ENCODE measurements at regions not wholly inside any gene's neighbourhood (a gene's known extent, or its start where the extent isn't known, plus 50 kb on each side); places are given as distances from the start of the nearest gene placed in this dataset.
A peak's percentile ranks its signal among the peaks of the same experiment; 100 is the strongest.

DNA sequence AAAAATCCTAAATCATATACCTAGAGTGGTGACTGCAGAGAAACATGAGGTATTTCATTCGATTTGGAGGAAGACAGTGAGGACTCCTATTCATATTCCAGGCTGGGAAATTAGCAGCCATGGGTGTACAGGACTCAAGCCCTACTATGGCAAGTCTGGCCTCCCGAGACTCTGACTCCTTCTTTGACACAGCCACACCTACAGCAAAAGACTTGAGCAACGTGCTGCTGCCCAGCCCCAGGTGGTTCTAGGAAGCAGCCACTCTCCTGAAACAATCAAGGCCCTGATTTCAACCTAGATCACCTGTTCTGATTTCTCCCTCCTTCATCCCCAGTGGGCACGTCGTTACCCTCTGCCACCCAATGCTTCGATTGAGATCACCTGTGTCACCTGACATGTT is 84.0 kb upstream of the ATP11B start:
- DNase-seq (ENCODE audit: low read depth in 1 of 2, low spot score in 1 of 2): no peak

DNA sequence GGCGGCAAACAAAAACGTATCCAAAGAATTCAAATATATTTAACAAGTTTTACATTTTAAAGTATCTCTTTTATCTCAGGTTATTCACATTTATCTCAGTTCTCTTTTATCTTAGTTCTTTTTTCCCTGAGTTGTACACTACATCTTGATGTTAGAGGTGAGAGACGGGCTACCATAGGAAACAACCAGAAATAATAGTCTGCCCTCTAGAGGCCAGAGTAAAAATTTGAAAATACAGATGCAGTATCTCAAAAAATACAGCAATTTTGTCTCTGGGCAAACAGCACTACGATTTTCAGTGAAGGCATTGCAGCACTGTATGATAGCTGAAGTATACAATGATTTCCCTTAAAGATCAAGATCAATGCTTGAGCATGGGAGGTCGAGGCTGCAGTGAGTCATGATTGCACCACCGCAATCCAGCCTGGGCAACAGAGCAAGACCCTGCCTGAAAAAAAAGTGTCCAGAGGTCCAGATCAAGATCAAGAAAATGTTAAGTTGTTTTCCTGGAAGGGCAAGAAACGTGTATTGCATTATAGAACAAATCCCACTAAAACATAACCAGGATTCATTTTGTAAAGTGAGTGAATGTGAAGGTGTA is 82.6 kb upstream of the ATP11B start:
- DNase-seq (ENCODE audit: low read depth in 1 of 2, low spot score in 1 of 2): no peak

DNA sequence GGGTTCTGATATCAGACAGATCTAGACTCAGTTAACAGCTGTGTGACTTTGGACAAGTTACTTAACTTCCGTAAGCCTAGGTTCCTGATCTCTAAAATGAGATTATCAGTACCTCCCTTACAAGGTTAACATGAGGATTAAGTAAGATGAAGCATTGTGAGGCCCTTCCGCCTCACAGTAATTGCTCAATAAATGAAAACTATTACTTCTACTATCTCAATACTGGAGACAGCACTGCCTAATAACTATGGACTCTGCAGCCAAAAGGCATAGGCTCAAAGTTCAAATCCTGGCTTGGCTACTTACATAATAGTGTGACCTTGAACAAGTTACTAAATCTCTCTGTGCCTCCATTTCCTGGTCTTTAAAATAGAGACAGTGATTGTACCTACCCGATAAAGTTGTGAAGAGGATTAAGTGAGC is 82.0 kb upstream of the ATP11B start:
- no peak for DNase-seq (ENCODE audit: low read depth in 1 of 2, low spot score in 1 of 2)

GRCh38 chr3:182711853-182712252 is 81.5 kb upstream of the ATP11B start:
- DNase-seq (ENCODE audit: low read depth in 1 of 2, low spot score in 1 of 2): no peak

GRCh38 chr3:182713111-182713510 is 80.2 kb upstream of the ATP11B start:
- no peak for DNase-seq (ENCODE audit: low read depth in 1 of 2, low spot score in 1 of 2)

DNA sequence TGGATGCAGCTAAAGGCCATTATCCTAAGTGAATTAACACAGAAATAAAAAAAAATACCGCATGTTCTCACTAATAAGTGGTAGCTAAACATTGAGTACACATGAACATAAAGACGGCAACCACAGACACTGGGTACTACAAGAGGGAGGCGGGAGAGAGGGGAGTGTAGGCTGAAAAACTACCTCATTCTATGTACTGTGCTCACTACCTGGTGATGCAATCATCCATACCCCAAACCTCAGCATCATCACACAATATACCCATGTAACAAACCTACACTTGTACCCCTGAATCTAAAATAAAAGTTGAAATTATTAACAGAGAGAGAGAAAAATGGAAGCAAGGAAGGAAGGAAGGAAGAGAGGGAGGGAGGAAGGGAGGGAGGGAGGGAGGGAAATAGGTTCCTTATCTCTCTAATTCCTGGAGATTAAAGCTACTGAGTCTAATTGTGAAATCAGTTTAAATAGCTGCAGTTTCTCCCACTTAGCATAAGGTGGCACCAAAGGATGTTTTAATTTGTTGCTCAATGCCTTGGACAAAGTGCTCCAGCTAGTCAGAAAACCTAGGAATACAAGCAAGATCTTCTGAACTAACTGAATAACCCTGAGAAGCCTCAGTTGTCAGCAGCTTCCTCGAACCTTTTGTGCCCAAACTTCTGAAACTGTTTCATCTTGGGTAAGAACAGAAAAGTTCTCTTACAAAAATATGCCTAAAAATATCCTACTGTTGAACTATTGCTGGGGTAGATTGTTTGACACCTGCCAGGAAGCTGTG is 79.4 kb upstream of the ATP11B start:
- DNase-seq (ENCODE audit: low read depth in 1 of 2, low spot score in 1 of 2): peak in 1 of 2 donors; percentile 14

DNA sequence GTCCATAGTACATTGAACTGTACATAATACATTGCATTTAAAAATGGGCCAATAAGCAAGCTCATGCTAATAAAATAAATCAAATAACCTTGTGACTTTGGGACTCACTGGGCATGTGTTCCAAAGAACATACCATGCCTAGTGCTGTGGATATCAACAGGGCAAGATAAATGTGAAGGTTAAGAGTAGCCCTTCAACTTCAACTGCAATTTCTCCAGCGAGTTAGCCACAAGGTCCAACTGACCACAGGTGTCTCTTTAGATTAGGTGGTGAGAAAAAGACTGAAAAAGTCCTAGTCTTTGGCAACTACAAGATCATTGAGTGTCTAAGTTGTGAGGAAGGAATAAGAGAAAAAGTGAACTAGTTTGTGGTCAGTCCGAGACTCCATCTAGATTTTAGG is 78.3 kb upstream of the ATP11B start:
- DNase-seq (ENCODE audit: low read depth in 1 of 2, low spot score in 1 of 2): no peak

DNA sequence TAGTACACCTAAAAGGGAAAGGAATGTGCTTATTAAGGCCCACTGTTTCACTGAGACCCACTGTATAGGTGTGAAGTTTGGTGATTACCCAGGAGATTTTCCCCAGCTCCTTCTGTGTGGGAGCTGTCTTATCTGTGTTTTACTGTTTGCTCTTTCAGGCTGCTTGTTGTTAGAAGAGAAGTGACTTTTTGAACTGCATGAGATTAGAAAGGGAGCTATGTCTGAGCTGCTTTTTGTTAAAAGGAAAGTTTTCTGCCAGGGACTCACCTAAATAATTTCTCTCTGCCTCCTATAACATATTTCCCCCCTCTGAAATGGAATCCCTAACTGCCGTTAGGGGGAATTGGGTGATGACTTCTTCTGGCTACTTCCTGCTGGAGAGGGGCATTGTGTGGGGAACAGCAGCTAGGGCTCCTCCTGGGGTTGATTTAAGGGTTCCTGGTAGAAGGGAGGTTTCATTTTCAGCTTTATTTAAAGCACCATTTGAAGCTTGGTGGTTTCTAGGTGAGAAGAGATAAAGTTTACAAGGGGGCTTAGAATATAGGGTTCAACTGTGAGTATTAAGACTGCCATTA is 77.1 kb upstream of the ATP11B start:
- DNase-seq (ENCODE audit: low read depth in 1 of 2, low spot score in 1 of 2): no peak

GRCh38 chr3:182717216-182717615 is 76.1 kb upstream of the ATP11B start:
- DNase-seq (ENCODE audit: low read depth in 1 of 2, low spot score in 1 of 2): no peak

- DNase-seq (ENCODE audit: low read depth in 1 of 2, low spot score in 1 of 2): no peak
Measured at GRCh38 chr3:182722907-182723306, 70.4 kb upstream of the ATP11B start.

DNA sequence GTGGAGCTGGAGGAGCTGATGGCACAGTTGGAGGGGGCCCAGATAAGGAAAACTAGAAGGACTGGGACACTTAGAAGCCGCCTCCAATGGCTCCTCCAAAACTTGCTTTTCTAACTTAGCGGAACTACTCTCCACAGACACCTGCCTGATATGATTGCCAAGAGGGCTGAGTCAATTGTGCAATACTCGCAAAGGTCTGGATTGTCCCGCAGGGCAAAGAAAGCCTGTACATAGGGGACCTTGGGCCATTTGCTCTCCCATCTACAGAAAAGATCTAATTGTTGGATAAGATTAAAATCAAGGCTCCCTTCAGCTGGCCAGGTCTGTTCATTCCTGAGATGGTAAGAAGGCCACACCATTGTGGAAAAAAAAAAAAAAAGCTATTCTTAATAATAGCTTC is 69.7 kb upstream of the ATP11B start:
- no peak for DNase-seq (ENCODE audit: low read depth in 1 of 2, low spot score in 1 of 2)

DNA sequence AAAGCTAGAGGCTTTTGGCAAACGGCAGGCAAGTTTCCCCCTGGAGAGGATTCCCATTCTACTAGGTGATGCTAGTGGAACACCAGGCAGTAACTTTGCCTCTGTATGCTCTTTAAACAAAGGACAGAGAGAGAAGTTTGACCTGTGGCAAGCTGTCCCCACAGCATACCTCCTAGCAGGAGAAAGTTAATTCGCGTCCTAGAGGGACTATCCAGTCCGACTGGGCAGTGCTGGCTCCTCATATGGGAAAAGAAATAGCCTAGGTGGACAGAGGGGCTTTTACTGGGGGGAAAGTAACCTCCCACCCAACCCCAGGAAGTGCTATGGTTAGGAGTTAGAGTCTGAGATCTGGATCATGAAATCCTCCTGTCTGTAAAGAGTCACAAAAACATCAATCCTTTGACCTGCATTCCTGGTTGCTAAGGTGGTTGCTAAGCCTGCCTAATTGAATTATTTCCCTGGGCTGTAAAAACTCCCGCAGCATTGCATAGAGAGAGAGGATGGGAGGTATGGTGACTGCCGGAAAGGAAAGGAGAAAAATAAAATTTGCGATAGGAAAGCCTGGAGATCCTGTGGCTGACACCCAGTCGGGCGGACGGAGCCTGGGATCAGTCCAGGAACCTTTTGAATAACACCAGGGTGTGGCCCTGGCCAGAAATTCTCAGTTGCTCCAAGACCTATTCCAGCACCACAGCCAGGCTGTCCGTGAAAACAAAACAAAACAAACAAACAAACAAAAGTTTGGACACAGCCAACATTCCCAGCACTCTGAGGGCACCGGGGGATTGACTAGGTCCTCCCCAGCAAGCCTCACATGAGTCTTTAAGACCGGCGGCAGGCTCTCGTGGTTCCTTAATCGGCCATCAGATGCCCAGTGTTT is 67.7 kb upstream of the ATP11B start:
- no peak for DNase-seq (ENCODE audit: low read depth in 1 of 2, low spot score in 1 of 2)

DNA sequence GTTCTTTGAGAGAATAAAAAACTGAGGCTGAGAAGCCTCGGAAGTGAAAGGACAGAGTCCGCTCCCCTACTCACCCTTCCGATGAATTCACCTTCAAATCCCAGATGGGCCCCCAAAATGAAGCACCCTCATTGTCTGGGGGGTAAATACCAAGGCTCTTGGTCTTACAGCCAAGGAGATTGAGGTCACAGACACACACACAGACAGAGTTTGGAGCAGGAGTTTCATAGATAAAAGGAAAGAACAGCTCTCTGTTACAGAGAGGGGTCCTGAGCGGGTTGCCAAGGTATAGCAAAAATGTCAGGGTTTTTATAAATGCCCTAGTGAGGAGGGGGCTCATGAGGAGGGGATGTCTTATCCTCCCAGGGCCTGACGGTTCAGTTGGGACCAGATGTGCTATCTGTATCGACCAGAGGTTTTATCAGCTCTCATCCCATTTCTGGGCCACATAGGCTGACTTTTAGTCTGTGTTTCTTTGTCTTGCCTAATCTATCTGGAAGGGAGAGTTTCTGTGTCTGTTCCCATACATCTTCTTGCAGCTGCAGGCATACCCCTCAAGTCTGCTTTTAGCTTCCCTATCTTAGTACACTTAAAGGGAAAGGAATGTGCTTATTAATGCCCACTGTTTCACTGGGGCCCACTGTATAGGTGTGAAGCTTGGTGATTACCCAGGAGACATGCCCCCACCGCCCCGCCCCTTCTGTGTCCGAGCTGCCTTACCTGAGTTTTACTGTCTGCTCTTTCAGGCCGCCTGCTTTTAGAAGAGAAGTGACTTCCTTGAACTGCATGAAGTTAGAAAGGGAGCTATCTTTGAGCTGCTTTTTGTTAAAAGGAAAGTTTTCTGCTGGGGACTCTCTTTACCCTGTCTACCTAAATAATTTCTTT is 66.8 kb upstream of the ATP11B start:
- DNase-seq (ENCODE audit: low read depth in 1 of 2, low spot score in 1 of 2): no peak

- DNase-seq (ENCODE audit: low read depth in 1 of 2, low spot score in 1 of 2): no peak
Measured at GRCh38 chr3:182728238-182728637, 65.1 kb upstream of the ATP11B start.

DNA sequence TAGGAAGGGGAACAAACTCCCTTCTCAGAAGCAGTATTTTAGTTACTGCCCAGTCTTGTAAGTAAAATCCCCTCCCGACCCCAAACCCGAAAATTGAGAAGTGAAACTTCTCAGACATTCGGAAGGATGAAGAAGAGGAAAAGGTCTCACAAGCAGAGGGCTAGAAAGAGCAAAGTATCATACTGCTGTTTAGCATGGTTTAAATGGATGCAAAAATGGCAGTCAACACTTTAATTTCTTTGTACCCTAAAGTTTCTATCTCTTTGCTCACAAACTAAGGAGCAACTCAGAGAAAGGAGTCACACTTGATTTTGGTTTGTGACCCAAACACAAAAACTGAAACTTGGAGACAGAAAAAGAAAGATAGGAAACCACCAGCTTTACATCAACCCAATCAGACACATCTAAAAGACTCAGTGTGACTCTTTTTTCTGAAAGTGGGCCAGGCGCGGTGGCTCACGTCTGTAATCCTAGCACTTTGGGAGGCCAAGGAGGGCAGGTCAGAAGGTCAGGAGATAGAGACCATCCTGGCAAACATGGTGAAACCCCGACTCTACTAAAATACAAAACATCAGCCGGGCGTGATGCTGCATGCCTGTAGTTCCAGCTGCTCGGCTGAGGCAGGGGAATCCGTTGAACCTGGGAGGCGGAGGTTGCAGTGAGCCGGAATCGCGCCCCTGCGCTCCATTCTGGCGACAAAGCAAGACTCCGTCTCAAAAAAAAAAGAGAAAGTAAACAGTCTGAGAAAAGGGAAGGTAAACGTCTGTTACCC is 63.2 kb upstream of the ATP11B start:
- DNase-seq (ENCODE audit: low read depth in 1 of 2, low spot score in 1 of 2): no peak

DNA sequence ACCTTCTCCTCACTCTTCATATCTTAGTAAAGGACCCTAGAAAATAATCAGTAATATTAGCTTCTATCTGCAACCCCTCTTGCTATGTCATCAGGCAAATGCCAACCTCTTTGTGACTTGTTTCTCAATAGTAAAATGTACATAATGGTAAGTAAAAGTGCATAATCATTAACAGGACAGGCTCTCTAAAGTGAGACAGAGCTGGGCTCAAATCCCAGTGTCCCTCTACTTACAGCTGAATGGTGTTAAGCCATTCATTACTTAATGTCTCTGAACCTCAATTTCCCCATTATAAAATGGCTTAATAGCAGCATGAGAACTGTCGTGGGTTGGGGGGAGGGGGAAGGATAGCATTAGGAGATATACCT is 62.6 kb upstream of the ATP11B start:
- DNase-seq (ENCODE audit: low read depth in 1 of 2, low spot score in 1 of 2): no peak

DNA sequence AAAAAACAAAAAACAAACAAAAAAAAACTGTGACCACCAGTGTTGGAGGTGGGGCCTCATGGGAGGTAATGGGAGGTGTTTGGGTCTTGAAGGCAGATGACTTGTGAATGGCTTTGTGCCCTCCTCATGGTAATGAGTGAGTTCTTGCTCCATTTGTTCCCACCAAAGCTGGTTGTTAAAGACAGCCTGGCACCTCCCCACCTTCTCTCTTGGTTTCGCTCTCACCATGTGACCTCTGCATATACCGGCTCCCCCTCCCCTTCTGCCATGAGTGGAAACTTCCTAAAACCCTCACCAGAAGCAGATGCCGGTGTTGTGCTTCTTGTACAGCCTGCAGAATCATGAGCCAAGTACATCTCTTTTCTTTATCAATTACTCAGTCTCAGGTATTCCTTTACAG is 61.5 kb upstream of the ATP11B start:
- DNase-seq (ENCODE audit: low read depth in 1 of 2, low spot score in 1 of 2): no peak

DNA sequence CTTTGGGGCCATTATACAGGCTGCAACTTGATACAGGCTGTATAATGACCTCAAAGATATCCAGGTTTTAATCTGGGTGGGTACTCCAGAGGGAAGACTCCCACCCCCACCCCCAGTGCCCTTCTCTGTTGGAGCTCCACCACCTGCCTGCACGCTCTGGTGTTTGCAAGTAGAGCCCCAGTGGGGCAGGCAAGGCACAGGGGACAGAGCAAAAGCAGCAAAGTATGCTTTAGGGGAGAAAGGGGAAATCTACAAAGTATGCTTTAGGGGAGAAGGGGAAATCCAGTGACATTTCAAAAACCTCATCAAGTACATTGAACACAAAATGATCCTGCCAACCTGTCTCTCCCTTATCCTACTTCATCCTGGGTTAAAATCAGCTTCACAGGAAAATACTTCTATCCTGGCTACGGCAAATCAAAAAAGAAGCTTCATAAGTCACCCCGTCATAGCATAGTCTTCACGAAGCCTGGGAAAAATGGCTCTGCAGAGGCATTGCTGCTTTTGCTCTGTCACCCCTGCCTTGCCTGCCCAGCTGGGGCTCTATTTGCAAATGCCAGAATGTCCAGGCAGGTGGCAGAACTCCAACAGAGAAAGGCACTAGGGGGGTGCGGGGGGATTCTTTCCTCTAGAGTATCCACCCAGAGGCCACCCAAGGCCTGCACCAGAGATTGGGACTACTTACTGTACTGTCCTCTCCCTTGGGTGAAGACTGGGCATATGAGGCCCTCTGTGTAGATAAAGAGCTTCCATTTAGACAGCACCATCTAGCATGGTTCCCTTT is 60.9 kb upstream of the ATP11B start:
- no peak for DNase-seq (ENCODE audit: low read depth in 1 of 2, low spot score in 1 of 2)

DNA sequence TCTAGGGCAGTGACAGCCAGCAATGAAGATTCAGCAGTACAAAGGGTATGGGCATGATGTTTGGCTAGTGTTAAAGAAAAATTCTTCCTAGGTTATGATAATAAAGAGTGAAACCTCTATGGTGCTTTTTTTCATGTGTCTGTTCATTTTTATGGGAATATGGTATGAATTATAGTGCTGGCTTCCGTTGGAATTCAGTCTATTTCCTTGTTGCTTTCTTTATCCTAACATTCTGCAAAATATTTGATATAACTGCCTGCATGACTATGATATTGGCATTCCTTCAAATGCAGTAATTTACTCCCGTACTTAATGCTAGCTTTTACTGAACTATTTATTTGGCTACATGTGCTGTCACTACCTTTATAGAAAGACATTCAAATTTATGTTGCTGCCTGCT is 57.6 kb upstream of the ATP11B start:
- no peak for DNase-seq (ENCODE audit: low read depth in 1 of 2, low spot score in 1 of 2)

Measured in activated CD4-positive, alpha-beta T cell treated with anti-CD3 and anti-CD28 coated beads, Interleukin-2, amount 50 U/mL, for 24 hours (primary cell).